NCI-H1436 (cell line): ENCODE measurements at regions not wholly inside any gene's neighbourhood (a gene's known extent, or its start where the extent isn't known, plus 50 kb on each side); places are given as distances from the start of the nearest gene placed in this dataset.
A peak's percentile ranks its signal among the peaks of the same experiment; 100 is the strongest.

Experiments
- DNase-seq: peaks from one replicate; lab custom pipeline; 2025; lab: John Stamatoyannopoulos, UW

DNA sequence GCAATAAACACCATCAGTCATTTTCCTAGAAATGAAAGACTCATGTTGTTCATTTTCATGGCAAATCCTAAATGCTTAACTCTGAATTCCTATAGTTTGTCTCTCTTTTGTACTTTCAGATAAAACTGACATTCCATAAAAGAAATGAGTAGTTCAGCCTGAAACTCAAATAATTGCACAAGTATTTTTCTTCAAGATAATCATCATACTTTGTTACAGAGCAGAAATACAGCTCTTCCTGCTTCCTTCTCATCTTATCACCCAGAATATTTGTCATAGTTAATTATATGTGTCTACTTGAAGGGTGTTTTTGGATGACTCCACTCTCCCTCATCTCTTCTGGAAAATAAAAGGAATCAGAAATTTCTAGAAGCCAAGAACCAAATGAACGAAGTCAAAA, 141.1 kb downstream of the HNMT start:
- no peak for DNase-seq

GRCh38 chr2:138106606-138107005, 142.3 kb downstream of the HNMT start:
- DNase-seq: no peak

DNA sequence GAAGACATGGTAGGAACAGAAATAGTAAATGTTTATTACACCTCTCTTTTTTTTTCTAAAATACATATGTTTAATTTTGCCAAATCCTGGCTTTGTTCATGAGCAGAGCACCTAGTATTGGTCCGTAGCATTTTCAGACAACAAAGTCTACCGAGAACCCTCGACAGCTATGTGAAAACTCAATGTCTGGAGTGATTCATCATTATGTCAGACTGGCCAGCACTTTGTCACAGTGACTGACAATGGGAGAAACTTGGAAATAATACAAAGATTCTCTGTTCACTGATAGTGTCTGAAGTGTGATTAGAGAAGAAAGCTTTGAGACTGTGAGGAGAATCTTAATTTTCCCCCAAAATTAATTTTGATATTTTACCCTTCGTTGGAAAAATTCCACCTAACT, 143.0 kb downstream of the HNMT start:
- DNase-seq: no peak

GRCh38 chr2:138110453-138111083, 146.3 kb downstream of the HNMT start:
- no peak for DNase-seq

DNA sequence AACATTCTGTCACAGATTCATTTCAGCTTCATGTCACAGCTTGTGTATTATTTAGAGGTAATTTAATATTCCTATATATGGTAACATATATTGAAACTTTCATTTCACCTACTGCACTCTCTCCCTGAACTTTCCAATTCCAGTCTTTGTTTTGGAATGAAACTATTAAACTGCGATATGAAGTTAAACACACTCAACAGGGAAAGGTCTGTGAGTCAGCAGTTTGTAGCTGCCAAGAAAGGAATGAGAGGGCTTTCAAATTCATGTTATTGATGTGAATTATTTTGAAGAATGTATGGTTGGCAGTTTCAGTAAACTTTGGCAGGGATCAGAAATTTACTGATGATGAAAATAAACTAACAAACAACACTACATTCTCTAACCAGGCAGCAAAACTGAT, 148.3 kb downstream of the HNMT start:
- DNase-seq: no peak

- no peak for DNase-seq
These were observed 149.7 kb downstream of the HNMT start for GRCh38 chr2:138113871-138114525.

DNA sequence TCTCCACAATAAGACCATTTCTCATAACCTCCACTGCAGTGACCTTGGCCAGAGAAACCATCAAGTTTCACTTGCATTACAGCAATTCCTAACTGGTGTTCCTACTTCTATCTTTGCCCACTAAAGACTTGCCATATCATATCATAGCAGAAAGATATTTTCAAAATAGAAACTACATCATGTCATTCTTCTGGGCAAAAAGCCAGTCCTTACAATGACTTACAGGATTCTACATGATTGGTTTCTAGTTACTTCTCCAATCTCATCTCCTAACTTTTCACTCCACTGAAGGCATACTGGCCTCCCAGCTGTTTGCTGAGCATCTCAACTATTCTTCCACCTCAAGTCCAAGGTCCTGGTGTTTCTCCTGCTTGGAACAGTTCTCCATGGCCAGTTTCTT, 151.4 kb downstream of the HNMT start:
- no peak for DNase-seq

DNA sequence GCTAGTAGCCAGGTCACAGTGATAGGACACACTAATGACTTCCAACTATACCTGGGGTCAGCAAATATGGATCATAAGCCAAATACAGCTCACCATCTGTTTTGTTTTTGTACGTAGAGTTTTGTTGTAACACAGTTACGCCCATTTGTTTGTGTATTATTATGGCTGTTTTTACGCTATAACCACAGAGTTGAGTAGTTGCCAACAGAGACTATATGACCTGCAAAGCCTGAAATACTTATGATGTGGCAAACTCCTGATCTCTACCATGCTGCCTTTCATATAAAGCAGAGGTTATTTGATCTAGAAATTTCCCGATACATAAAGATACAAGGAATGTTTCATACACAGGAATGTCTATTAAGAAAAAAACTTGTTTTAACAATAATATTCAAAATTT, 152.2 kb downstream of the HNMT start:
- no peak for DNase-seq

DNA sequence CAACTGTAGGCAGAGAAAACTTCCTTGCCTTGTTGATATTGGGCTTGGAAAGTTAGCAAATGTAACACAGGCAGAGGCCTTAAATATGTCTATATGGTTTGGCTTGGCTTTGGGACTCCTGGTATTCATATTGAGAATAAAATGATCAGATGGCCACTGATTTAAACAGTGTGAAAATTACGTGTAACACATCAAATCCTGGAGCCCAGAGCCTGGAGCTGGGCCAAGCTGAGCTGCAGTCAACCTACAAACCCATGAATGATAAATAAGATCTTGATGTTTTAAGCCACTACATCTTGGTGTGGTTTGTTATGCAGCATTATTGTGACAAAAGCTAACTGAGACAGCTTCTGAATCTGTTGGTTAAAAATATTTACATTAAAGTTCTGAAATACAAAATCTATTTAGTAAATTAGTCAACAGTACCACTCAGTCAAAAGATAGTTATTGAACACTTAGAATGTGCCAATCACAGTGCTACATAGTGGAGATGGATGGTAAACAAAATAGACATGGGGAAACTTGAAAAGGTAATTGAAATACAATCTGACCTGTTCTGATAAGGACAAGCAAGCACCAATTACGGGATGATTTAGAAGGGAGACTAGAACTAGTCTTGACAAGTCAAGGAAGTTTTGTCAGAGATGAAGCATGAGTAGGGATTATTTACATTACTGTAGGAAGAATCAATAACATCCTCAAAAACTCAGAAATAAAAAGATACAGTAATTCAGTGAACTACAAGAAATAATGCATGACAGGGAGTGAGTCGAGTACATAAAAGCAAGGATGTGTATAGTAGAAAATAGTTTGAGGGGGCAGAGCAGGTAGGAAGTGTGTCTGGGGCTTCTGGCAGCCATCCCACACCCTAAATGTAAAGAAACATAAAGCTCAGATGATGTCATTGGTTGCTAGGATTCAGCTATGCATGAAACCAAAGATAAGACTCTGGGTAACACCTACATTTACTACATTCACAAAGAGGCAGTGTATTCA, 157.7 kb downstream of the HNMT start:
- peak; percentile 27 for DNase-seq

GRCh38 chr2:138122891-138123290, 158.6 kb downstream of the HNMT start:
- no peak for DNase-seq

- no peak for DNase-seq
These were observed 159.5 kb downstream of the HNMT start for GRCh38 chr2:138123741-138124140.

GRCh38 chr2:138124521-138124920, 160.2 kb downstream of the HNMT start:
- no peak for DNase-seq

GRCh38 chr2:138125306-138126288, 161.3 kb downstream of the HNMT start:
- DNase-seq: no peak

GRCh38 chr2:138132108-138132507, 167.8 kb downstream of the HNMT start:
- no peak for DNase-seq

- DNase-seq: no peak
These were observed 173.7 kb downstream of the HNMT start for GRCh38 chr2:138137949-138138348.

GRCh38 chr2:138147796-138148195, 183.5 kb downstream of the HNMT start:
- no peak for DNase-seq

DNA sequence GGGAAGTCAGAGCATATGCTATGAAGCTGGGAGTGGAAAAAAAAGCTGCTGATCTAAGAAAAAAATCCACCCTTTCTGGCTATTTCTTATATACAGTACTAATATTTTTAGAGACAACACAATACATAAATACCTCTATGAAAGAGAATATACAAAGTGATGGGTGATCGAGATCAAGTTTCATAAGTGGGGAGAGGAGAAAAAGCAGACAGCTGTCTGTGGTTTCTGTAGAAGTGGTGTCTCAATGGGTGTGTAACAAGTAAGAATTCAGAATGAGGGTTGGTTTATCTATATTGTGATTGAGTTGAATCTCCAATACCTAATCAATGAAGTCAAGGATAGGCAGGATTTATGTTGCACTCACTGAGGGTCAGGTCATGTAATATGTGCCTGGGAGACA, 191.0 kb downstream of the HNMT start:
- DNase-seq: no peak

DNA sequence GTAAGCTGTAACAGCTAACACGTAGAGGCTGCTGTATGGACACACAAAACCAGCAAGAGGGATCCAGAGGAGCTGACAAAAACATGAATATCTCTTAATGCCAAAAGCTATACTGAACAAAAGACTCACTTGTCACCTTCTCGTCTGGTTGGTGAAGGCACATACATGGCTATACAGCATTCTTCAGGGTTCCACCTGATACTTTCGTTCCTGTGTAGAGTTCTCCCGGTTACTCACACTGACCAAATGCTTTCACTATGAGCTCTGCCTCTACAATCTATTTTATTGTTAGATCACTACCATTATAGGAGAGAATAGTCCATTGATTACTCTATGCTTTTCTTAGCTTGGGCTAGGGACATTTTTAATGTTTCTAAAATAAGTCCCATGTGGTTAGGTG, 193.1 kb downstream of the HNMT start:
- DNase-seq: no peak

- DNase-seq: no peak
These were observed 206.2 kb downstream of the HNMT start for GRCh38 chr2:138170485-138170884.

DNA sequence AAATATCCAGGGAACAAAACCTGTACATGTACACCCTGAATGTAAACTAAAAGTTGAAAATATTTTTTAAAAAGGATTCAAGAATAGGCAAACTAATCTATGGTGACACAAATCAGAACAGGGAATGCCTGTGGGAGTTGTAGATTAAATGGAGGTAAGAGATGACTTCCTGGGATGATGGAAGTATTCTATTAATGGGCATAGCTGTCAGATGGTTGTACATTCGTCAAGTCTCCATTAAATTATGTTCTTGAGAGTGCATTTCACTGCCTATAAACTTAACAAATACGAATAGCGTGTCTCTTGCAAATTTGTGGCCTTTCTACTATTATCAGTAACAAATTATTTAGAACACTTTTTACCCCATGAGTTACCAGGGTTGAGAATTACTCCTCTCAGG, 207.0 kb downstream of the HNMT start:
- DNase-seq: no peak

DNA sequence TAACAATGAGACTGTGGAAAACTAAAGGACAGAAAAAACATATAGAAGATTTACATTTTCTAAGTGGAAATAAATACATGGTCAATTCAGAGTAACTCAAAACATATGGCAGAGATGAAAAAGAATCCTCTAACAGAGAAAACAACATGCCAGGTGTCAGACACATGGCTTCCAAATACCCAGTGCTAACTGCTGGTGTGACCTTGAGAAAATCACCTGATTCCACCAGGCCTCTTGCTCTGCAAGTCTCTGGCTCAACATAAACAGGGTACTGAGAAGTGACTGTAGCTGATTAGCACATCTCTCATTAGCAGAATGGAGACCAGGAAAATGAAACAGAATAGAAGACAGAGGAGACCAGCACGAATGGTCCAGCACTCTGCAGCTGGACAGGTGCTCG, 210.8 kb downstream of the HNMT start:
- DNase-seq: no peak
